ENCODE measurements at regions not wholly inside any gene's neighbourhood (a gene's known extent, or its start where the extent isn't known, plus 50 kb on each side); places are given as distances from the start of the nearest gene placed in this dataset.
"Not testable (repeated sequence)": the region's sequence is repeated elsewhere in the genome, so short reads cannot be mapped to it uniquely, and the experiment has no call there.

- DNase-seq: not testable (repeated sequence)
These were observed 62.6 kb upstream of the METTL9 start for GRCh38 chr16:21536740-21537139.

DNA sequence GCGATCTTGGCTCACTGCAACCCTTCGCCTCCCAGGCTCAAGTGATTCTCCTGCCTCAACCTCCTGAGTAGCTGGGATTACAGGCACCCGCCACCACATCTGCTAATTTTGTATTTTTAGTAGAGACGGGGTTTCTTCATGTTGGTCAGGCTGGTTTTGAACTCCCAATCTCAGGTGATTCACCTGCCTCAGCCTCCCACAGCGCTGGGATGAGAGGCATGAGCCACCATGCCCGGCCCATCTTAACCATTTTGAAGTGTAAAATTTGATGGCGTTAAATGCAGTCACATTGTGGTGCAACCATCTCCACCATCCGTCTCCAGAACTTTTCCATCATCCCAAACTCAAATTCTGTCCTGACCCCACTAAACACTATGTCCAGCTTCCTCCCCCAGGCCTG, 61.8 kb upstream of the METTL9 start:
- not testable (repeated sequence) for DNase-seq

GRCh38 chr16:21539107-21539618, 60.2 kb upstream of the METTL9 start:
- not testable (repeated sequence) for DNase-seq

GRCh38 chr16:21540770-21541433, 58.5 kb upstream of the METTL9 start:
- not testable (repeated sequence) for DNase-seq

- DNase-seq: not testable (repeated sequence)
These were observed 57.7 kb upstream of the METTL9 start for GRCh38 chr16:21541611-21542051.

GRCh38 chr16:21542075-21542474, 57.3 kb upstream of the METTL9 start:
- not testable (repeated sequence) for DNase-seq

DNA sequence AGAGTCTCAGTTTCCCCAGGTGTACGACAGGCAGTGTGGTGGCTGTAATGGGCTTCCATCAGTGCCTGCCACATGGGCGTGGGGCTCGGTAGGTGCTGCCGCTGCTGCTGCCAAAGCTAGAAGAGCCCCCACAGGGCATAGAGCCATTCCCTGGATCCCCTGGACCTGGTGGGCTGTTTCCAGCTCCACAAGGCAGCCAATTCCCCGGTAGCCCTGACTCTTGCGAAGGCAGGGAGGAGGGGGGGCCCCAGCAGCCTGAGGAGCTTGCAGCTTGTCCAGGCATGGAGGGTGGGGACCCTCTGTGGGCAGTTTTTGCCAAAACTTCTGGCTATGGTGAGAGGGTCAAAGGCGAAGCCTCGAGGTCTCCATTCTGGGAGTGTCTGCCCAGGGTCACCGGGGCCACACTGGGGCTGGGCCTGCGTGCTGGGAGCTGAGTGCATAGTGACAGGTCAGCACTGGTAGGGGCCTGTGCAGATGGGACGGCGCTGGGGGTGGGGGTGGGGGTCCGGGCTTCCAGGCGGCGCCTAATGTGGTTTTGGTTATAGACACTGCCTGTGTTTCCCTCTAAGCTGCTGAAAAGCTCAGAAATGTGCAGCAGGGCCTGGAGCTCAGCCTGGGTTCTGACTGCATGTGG, 56.8 kb upstream of the METTL9 start:
- DNase-seq: not testable (repeated sequence)

DNA sequence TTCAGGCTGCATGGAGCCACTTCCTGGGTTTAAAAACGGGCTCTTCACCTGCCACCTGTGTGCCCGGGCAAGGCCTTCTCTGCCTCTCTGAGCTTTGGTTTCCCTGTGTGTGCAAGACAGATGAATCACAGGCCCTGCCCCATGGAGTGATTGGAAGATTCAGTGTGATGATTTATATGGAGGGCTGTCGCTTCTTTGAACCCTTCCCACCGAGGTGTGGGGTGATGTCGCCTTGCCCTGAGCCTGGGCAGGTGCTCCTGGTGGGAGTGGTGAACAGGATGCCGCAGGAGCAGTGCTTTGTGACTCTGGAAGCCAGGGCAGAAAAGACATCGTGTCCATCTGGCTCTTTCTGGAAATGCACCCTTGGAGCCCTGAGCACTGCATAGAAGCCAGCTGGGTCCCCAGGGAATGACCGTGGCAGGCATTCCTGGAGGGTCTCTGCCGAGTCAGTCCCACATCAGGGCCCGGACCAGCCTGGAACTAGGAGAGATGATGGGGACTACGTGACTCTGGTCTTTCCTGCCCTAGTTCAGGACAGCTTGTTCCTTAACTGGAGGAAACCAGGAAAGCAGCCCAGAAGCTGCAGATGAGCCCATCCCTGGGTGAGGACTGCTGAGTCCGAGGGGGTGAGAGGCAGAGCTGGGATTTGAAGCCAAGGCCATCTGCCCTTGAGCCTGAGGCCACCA, 56.1 kb upstream of the METTL9 start:
- not testable (repeated sequence) for DNase-seq

- DNase-seq: not testable (repeated sequence)
These were observed 53.6 kb upstream of the METTL9 start for GRCh38 chr16:21545664-21546326.

DNA sequence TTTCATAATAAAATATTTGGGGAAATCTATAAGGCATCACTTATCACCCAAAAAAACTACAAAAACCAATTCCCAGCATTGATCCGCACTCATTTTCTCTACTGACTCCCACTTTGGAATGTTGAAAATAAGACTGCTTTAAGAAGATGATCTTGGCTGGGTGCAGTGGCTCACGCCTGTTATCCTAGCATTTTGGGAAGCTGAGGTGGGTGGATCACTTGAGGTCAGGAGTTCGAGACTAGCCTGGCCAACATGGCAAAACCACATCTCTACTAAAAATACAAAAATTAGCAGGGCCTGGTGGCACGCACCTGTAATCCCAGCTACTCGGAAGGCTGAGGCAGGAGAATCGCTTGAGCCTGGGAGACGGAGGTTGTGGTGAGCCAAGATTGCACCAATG, 50.0 kb upstream of the METTL9 start:
- not testable (repeated sequence) for DNase-seq

Data from NCI-H2081 treated with DMSO at 0.1 percent for 48 hours (cell line).